Endometrium (tissue), 2 donors: ENCODE measurements at regions not wholly inside any gene's neighbourhood (a gene's known extent, or its start where the extent isn't known, plus 50 kb on each side); places are given as distances from the start of the nearest gene placed in this dataset.
"Not testable (repeated sequence)": the region's sequence is repeated elsewhere in the genome, so short reads cannot be mapped to it uniquely, and the experiment has no call there.

Source experiments
- FAIRE-seq: peaks from 2 replicates; lab custom pipeline; 2012; peaks lifted over from hg19 to GRCh38; lab: Jason Lieb, UNC
- donor health status: control.
- donor health status: control.

GRCh38 chr6:27190126-27190525, 57.4 kb upstream of the PRSS16 start:
- FAIRE-seq: no peak

- FAIRE-seq: not testable (repeated sequence)
These were observed 53.0 kb upstream of the PRSS16 start for GRCh38 chr6:27194453-27194852.

- FAIRE-seq: not testable (repeated sequence)
These were observed 52.0 kb upstream of the PRSS16 start for GRCh38 chr6:27195547-27195946.
